C4-2B (cell line): ENCODE measurements at regions not wholly inside any gene's neighbourhood (a gene's known extent, or its start where the extent isn't known, plus 50 kb on each side); places are given as distances from the start of the nearest gene placed in this dataset.

ENCODE experiments used
- H3K27ac ChIP-seq: fragments of 450-650 bp; 2 replicates; pipeline ENCODE4 v1.5.1; 2017
- ZFX ChIP-seq: fragments of 450-650 bp; IDR thresholded peaks from 2 replicates; pipeline ENCODE4 v1.6.1; 2017
- TF ChIP-seq, protein P1 (sequence below): fragments of 450-650 bp; conservative IDR thresholded peaks from 2 replicates; pipeline ENCODE4 v1.5.1; 2017; ENCODE audit warnings: mild to moderate bottlenecking

- peak overlapping the region; percentile 48 for H3K27ac ChIP-seq
- no peak for TF ChIP-seq ZFX
- TF ChIP-seq, protein P1, sequence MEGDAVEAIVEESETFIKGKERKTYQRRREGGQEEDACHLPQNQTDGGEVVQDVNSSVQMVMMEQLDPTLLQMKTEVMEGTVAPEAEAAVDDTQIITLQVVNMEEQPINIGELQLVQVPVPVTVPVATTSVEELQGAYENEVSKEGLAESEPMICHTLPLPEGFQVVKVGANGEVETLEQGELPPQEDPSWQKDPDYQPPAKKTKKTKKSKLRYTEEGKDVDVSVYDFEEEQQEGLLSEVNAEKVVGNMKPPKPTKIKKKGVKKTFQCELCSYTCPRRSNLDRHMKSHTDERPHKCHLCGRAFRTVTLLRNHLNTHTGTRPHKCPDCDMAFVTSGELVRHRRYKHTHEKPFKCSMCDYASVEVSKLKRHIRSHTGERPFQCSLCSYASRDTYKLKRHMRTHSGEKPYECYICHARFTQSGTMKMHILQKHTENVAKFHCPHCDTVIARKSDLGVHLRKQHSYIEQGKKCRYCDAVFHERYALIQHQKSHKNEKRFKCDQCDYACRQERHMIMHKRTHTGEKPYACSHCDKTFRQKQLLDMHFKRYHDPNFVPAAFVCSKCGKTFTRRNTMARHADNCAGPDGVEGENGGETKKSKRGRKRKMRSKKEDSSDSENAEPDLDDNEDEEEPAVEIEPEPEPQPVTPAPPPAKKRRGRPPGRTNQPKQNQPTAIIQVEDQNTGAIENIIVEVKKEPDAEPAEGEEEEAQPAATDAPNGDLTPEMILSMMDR, result no peak
These were observed 125.3 kb downstream of the TSHZ3 start for GRCh38 chr19:31223740-31224534.

DNA sequence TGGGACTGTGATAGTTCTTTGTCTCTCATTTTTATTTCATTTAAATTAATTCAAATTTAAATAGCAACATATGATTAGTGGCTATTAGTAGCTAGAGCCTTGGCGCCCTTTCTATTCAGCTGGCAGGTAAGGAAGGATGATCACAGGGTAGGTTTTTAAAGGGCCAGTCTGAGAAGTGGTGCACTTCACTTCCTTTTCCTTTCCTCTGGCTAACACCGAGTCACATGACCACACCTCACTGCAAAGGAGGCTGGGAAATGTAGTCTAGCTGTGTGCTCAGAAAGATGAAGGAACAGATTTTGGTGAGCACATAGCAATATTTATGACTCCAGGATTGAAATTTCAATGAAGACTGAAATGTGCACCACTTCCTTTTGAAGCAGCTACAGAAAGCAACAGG, 128.7 kb downstream of the TSHZ3 start:
- TF ChIP-seq, protein P1, result no peak
- no peak for TF ChIP-seq ZFX
- H3K27ac ChIP-seq, result no peak overlapping the region

GRCh38 chr19:31214997-31215396, 134.2 kb downstream of the TSHZ3 start:
- H3K27ac ChIP-seq, result no peak overlapping the region
- TF ChIP-seq, protein P1, result no peak
- no peak for TF ChIP-seq ZFX

GRCh38 chr19:31214086-31214485, 135.2 kb downstream of the TSHZ3 start:
- no peak for TF ChIP-seq ZFX
- TF ChIP-seq, protein P1, result no peak
- no peak overlapping the region for H3K27ac ChIP-seq

- H3K27ac ChIP-seq, result no peak overlapping the region
- TF ChIP-seq, protein P1, result no peak
- no peak for TF ChIP-seq ZFX
These were observed 138.1 kb downstream of the TSHZ3 start for GRCh38 chr19:31211088-31211487.

DNA sequence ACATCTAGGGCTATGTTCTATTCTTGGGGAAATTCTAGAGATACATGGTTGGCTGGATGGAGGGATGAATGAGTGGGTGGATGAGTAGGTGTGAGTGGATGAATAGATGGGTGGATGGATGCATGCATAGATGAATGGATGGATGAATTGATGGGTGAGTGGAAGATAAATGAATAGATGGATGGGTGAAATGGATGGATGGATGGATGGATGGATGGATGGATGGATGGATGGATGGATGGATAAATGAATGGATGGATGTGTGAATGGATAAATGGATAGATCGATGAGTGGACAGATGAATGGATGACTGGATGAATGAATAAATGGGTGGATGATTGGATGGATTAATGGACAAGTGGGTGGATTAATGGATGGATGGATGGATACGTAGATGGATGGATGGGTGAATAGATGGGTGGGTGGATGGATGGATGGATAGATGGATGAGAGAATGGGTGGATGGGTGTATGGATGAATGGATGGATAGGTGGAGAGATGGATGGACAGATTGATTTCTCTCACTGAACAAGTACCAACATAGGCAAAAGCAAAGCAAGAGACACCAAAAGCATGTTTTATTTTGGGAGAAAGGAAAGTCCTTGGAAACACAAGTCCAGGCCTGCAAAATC, 143.2 kb downstream of the TSHZ3 start:
- TF ChIP-seq, protein P1, result no peak
- no peak for TF ChIP-seq ZFX
- H3K27ac ChIP-seq, result no peak overlapping the region

DNA sequence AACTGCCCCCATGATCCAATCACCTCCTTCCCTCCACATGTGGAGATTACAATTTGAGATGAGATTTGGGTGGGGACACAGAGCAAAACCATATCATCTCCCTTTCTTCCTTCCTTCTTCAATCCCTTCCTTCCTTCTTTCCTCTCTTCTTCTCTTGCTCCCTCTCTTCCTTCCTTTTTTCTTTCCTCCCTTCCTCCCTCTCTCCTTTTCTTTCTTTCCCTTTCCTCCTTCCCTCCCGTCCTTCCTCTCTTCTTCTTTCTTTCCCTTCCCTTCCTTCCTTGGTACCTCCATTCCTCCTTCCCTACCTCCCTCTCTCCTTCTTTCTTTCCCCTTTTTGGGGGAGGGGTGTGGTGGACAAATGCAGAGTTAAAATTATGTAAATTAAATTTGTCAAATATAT, 145.1 kb downstream of the TSHZ3 start:
- TF ChIP-seq ZFX, result no peak
- TF ChIP-seq, protein P1, result no peak
- H3K27ac ChIP-seq, result no peak overlapping the region
